ENCODE measurements at regions not wholly inside any gene's neighbourhood (a gene's known extent, or its start where the extent isn't known, plus 50 kb on each side); places are given as distances from the start of the nearest gene placed in this dataset.

DNA sequence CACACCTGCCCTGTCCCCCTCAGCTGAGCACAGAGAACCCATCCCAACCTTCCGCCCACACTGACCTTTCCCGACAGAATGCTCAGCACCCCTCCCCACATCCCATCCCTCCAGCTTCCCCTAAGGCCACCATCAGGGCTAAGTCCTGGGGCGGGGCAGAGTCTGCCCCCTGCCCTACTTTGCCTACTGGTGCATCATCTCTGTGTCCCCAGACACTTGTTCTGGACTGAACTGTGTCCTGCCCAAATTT, 109.8 kb downstream of the CTTN start:
- no peak overlapping the region for H3K4ac ChIP-seq (ENCODE audit: low read length)
- H4K91ac ChIP-seq (ENCODE audit: low read depth, low read length, poor library complexity): no peak overlapping the region
- no peak overlapping the region for H3K14ac ChIP-seq (ENCODE audit: low read length)
- peaks cover 12 to 26% of the 10 kb centered on the region in 2 donors for H3K4me1 ChIP-seq (ENCODE audit: control insufficient read depth in 2 of 2, insufficient read depth in 1 of 2, low read depth in 1 of 2, low read length in 2 of 2)
- peak overlapping the region; percentile 86 for H2AK5ac ChIP-seq (ENCODE audit: low read depth, low read length)
- DNase-seq (ENCODE audit: low spot score): no peak
- H3K79me1 ChIP-seq (ENCODE audit: low read depth, low read length): no peaks in the 10 kb centered on the region
- no peak overlapping the region for H3K18ac ChIP-seq (ENCODE audit: low read length)
- H3K9me3 ChIP-seq (replicated peaks in 1 of 2; ENCODE audit: control insufficient read depth in 2 of 2, insufficient read depth in 1 of 2, low read depth in 1 of 2, low read length in 2 of 2): peaks cover 0 to 6% of the 10 kb centered on the region in 2 donors
- H2BK5ac ChIP-seq (ENCODE audit: low read length): peak overlapping the region; percentile 45
- no peak overlapping the region for H3K27ac ChIP-seq (replicated peaks; ENCODE audit: low read length)
- H3K4me3 ChIP-seq (ENCODE audit: low read length in 2 of 2): no peak overlapping the region
- no peak overlapping the region for H2BK120ac ChIP-seq (ENCODE audit: low read depth, low read length)
- no peaks in the 10 kb centered on the region for H3K36me3 ChIP-seq (replicated peaks in 1 of 2; ENCODE audit: control insufficient read depth in 2 of 2, insufficient read depth in 2 of 2, low read length in 2 of 2)
- whole genome bisulfite sequencing, 2 donors (ENCODE audit: extremely low coverage in 2 of 2, insufficient read length in 2 of 2, insufficient replicate concordance in 1 of 2): no CpG with 5 or more reads among the region's 3 CpGs
- H3K23ac ChIP-seq (ENCODE audit: low read depth, low read length, poor library complexity): peak overlapping the region; percentile 27
- H2AFZ ChIP-seq (ENCODE audit: low read length): no peak overlapping the region
- no peaks in the 10 kb centered on the region for H3K27me3 ChIP-seq (ENCODE audit: control insufficient read depth in 3 of 3, insufficient read depth in 3 of 3, low read depth in 1 of 3, low read length in 3 of 3)
- H2BK15ac ChIP-seq (ENCODE audit: low read length): peak overlapping the region; percentile 24
- no peak overlapping the region for H4K8ac ChIP-seq (ENCODE audit: low read depth, low read length)
- no peak overlapping the region for H3K4me2 ChIP-seq (ENCODE audit: insufficient read depth, low read length, poor library complexity, severe bottlenecking)
- no peak overlapping the region for H2BK12ac ChIP-seq (ENCODE audit: low read length)
- H3K9ac ChIP-seq (ENCODE audit: low read depth, low read length, poor library complexity): no peak overlapping the region

DNA sequence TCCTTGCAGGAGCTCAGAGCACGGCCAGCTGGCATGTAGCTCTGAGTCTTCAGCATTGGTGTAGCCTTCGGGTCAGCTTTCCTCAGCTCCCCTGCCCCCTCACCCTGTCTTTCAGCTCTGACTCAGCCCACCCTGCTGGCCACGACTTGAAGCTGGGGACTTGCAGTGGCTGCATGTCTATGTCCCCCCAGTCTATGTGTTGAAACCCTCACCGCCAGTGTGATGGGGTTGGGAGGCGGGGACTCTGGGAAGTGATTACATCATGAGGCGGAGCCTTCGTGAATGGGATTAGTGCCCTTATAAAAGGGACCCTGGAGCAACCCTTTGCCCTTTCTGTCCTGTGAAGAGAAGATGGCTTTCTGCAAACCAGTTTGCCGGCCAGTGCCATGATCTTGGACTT, 111.1 kb downstream of the CTTN start:
- whole genome bisulfite sequencing, 2 donors (ENCODE audit: extremely low coverage in 2 of 2, insufficient read length in 2 of 2, insufficient replicate concordance in 1 of 2): no CpG with 5 or more reads among the region's 8 CpGs
- no peak for DNase-seq (ENCODE audit: low spot score)
- Histone ChIP-seq H2AK5ac (ENCODE audit: low read depth, low read length) (no peak overlapping the region), H3K9me3 (replicated peaks in 1 of 2; ENCODE audit: control insufficient read depth in 2 of 2, insufficient read depth in 1 of 2, low read depth in 1 of 2, low read length in 2 of 2) (peaks cover 0 to 19% of the 10 kb centered on the region in 2 donors), H3K18ac (ENCODE audit: low read length) (peak overlapping the region; percentile 31), H2BK120ac (ENCODE audit: low read depth, low read length) (no peak overlapping the region), H3K23ac (ENCODE audit: low read depth, low read length, poor library complexity) (no peak overlapping the region), H2BK5ac (ENCODE audit: low read length) (no peak overlapping the region), H4K91ac (ENCODE audit: low read depth, low read length, poor library complexity) (no peak overlapping the region), H3K4me1 (ENCODE audit: control insufficient read depth in 2 of 2, insufficient read depth in 1 of 2, low read depth in 1 of 2, low read length in 2 of 2) (peaks cover under 1 to 17% of the 10 kb centered on the region in 2 donors), H3K9ac (ENCODE audit: low read depth, low read length, poor library complexity) (no peak overlapping the region), H2AFZ (ENCODE audit: low read length) (no peak overlapping the region), H3K36me3 (replicated peaks in 1 of 2; ENCODE audit: control insufficient read depth in 2 of 2, insufficient read depth in 2 of 2, low read length in 2 of 2) (no peaks in the 10 kb centered on the region), H4K8ac (ENCODE audit: low read depth, low read length) (no peak overlapping the region), H3K79me1 (ENCODE audit: low read depth, low read length) (no peaks in the 10 kb centered on the region), H3K4ac (ENCODE audit: low read length) (no peak overlapping the region), H3K4me2 (ENCODE audit: insufficient read depth, low read length, poor library complexity, severe bottlenecking) (no peak overlapping the region), H3K14ac (ENCODE audit: low read length) (no peak overlapping the region), H3K27ac (replicated peaks; ENCODE audit: low read length) (no peak overlapping the region), H2BK12ac (ENCODE audit: low read length) (no peak overlapping the region), H2BK15ac (ENCODE audit: low read length) (no peak overlapping the region), H3K4me3 (ENCODE audit: low read length in 2 of 2) (no peak overlapping the region), H3K27me3 (ENCODE audit: control insufficient read depth in 3 of 3, insufficient read depth in 3 of 3, low read depth in 1 of 3, low read length in 3 of 3) (no peaks in the 10 kb centered on the region)

GRCh38 chr11:70510106-70510505, 111.8 kb downstream of the CTTN start:
- Histone ChIP-seq H3K9ac (ENCODE audit: low read depth, low read length, poor library complexity) (no peak overlapping the region), H3K9me3 (replicated peaks in 1 of 2; ENCODE audit: control insufficient read depth in 2 of 2, insufficient read depth in 1 of 2, low read depth in 1 of 2, low read length in 2 of 2) (peaks cover 0 to 20% of the 10 kb centered on the region in 2 donors), H3K23ac (ENCODE audit: low read depth, low read length, poor library complexity) (no peak overlapping the region), H3K14ac (ENCODE audit: low read length) (no peak overlapping the region), H3K79me1 (ENCODE audit: low read depth, low read length) (no peaks in the 10 kb centered on the region), H3K4me3 (ENCODE audit: low read length in 2 of 2) (no peak overlapping the region), H2AFZ (ENCODE audit: low read length) (no peak overlapping the region), H3K27me3 (ENCODE audit: control insufficient read depth in 3 of 3, insufficient read depth in 3 of 3, low read depth in 1 of 3, low read length in 3 of 3) (no peaks in the 10 kb centered on the region), H3K18ac (ENCODE audit: low read length) (peak overlapping the region; percentile 57), H3K36me3 (replicated peaks in 1 of 2; ENCODE audit: control insufficient read depth in 2 of 2, insufficient read depth in 2 of 2, low read length in 2 of 2) (no peaks in the 10 kb centered on the region), H4K91ac (ENCODE audit: low read depth, low read length, poor library complexity) (no peak overlapping the region), H2BK12ac (ENCODE audit: low read length) (no peak overlapping the region), H2BK5ac (ENCODE audit: low read length) (peak overlapping the region; percentile 4), H3K4ac (ENCODE audit: low read length) (no peak overlapping the region), H3K4me1 (ENCODE audit: control insufficient read depth in 2 of 2, insufficient read depth in 1 of 2, low read depth in 1 of 2, low read length in 2 of 2) (peaks cover 0 to 15% of the 10 kb centered on the region in 2 donors), H2AK5ac (ENCODE audit: low read depth, low read length) (peak overlapping the region; percentile 6), H4K8ac (ENCODE audit: low read depth, low read length) (no peak overlapping the region), H2BK15ac (ENCODE audit: low read length) (no peak overlapping the region), H3K4me2 (ENCODE audit: insufficient read depth, low read length, poor library complexity, severe bottlenecking) (no peak overlapping the region), H2BK120ac (ENCODE audit: low read depth, low read length) (no peak overlapping the region), H3K27ac (replicated peaks; ENCODE audit: low read length) (no peak overlapping the region)
- DNase-seq (ENCODE audit: low spot score): no peak
- no CpG with 5 or more reads among the region's 4 CpGs for WGBS, 2 donors (ENCODE audit: extremely low coverage in 2 of 2, insufficient read length in 2 of 2, insufficient replicate concordance in 1 of 2)

GRCh38 chr11:70510571-70510970, 112.2 kb downstream of the CTTN start:
- Histone ChIP-seq H3K27me3 (ENCODE audit: control insufficient read depth in 3 of 3, insufficient read depth in 3 of 3, low read depth in 1 of 3, low read length in 3 of 3) (no peaks in the 10 kb centered on the region), H2BK5ac (ENCODE audit: low read length) (no peak overlapping the region), H3K36me3 (replicated peaks in 1 of 2; ENCODE audit: control insufficient read depth in 2 of 2, insufficient read depth in 2 of 2, low read length in 2 of 2) (no peaks in the 10 kb centered on the region), H3K27ac (replicated peaks; ENCODE audit: low read length) (no peak overlapping the region), H3K4me3 (ENCODE audit: low read length in 2 of 2) (no peak overlapping the region), H2BK15ac (ENCODE audit: low read length) (no peak overlapping the region), H3K9ac (ENCODE audit: low read depth, low read length, poor library complexity) (no peak overlapping the region), H2BK120ac (ENCODE audit: low read depth, low read length) (no peak overlapping the region), H3K4ac (ENCODE audit: low read length) (no peak overlapping the region), H3K9me3 (replicated peaks in 1 of 2; ENCODE audit: control insufficient read depth in 2 of 2, insufficient read depth in 1 of 2, low read depth in 1 of 2, low read length in 2 of 2) (peaks cover 0 to 20% of the 10 kb centered on the region in 2 donors), H2AK5ac (ENCODE audit: low read depth, low read length) (no peak overlapping the region), H3K4me2 (ENCODE audit: insufficient read depth, low read length, poor library complexity, severe bottlenecking) (no peak overlapping the region), H4K91ac (ENCODE audit: low read depth, low read length, poor library complexity) (no peak overlapping the region), H3K18ac (ENCODE audit: low read length) (peak overlapping the region; percentile 24), H3K4me1 (ENCODE audit: control insufficient read depth in 2 of 2, insufficient read depth in 1 of 2, low read depth in 1 of 2, low read length in 2 of 2) (peaks cover 0 to 15% of the 10 kb centered on the region in 2 donors), H2AFZ (ENCODE audit: low read length) (no peak overlapping the region), H3K79me1 (ENCODE audit: low read depth, low read length) (no peaks in the 10 kb centered on the region), H3K23ac (ENCODE audit: low read depth, low read length, poor library complexity) (no peak overlapping the region), H2BK12ac (ENCODE audit: low read length) (no peak overlapping the region), H3K14ac (ENCODE audit: low read length) (no peak overlapping the region), H4K8ac (ENCODE audit: low read depth, low read length) (no peak overlapping the region)
- DNase-seq (ENCODE audit: low spot score): no peak
- no CpG with 5 or more reads among the region's 6 CpGs for WGBS, 2 donors (ENCODE audit: extremely low coverage in 2 of 2, insufficient read length in 2 of 2, insufficient replicate concordance in 1 of 2)
